ENCODE measurements at regions not wholly inside any gene's neighbourhood (a gene's known extent, or its start where the extent isn't known, plus 50 kb on each side); places are given as distances from the start of the nearest gene placed in this dataset.

GRCh38 chr10:78691301-78692030 lies 377.3 kb upstream of the ZMIZ1 start:
- DNase-seq (ENCODE audit: low spot score) (no peak), ATAC-seq (ENCODE audit: insufficient number of reproducible peaks, low FRiP score, low read depth) (no peak)
- Histone ChIP-seq H3K27me3 (replicated peaks; ENCODE audit: insufficient read depth) (no peaks in the 10 kb centered on the region), H3K27ac (no peak overlapping the region), H3K4me1 (ENCODE audit: control insufficient read depth in 1 of 2, low read depth in 2 of 2) (peaks cover 9 to 29% of the 10 kb centered on the region in 2 donors), H3K4me3 (no peak overlapping the region), H3K9me3 (no peaks in the 10 kb centered on the region), H3K36me3 (no peaks in the 10 kb centered on the region)
- TF ChIP-seq CTCF (IDR thresholded peaks at IDR 0.05), result no peak

GRCh38 chr10:78692071-78692470 lies 376.7 kb upstream of the ZMIZ1 start:
- Histone ChIP-seq H3K4me3 (no peak overlapping the region), H3K9me3 (no peaks in the 10 kb centered on the region), H3K36me3 (no peaks in the 10 kb centered on the region), H3K4me1 (ENCODE audit: control insufficient read depth in 1 of 2, low read depth in 2 of 2) (peaks cover 9 to 33% of the 10 kb centered on the region in 2 donors), H3K27me3 (replicated peaks; ENCODE audit: insufficient read depth) (no peaks in the 10 kb centered on the region), H3K27ac (no peak overlapping the region)
- ATAC-seq (ENCODE audit: insufficient number of reproducible peaks, low FRiP score, low read depth), result no peak
- TF ChIP-seq CTCF (IDR thresholded peaks at IDR 0.05), result no peak
- no peak for DNase-seq (ENCODE audit: low spot score)

GRCh38 chr10:78695846-78696245 lies 372.9 kb upstream of the ZMIZ1 start:
- no peak for TF ChIP-seq CTCF (IDR thresholded peaks at IDR 0.05)
- H3K27ac ChIP-seq, result no peak overlapping the region
- DNase-seq (ENCODE audit: low spot score), result no peak
- no peaks in the 10 kb centered on the region for H3K9me3 ChIP-seq
- ATAC-seq (ENCODE audit: insufficient number of reproducible peaks, low FRiP score, low read depth), result no peak
- H3K36me3 ChIP-seq, result no peaks in the 10 kb centered on the region
- no peaks in the 10 kb centered on the region for H3K27me3 ChIP-seq (replicated peaks; ENCODE audit: insufficient read depth)
- H3K4me3 ChIP-seq, result no peak overlapping the region
- H3K4me1 ChIP-seq (ENCODE audit: control insufficient read depth in 1 of 2, low read depth in 2 of 2), result peaks cover 0 to 14% of the 10 kb centered on the region in 2 donors

GRCh38 chr10:78696791-78697395 lies 371.9 kb upstream of the ZMIZ1 start:
- H3K9me3 ChIP-seq, result no peaks in the 10 kb centered on the region
- no peaks in the 10 kb centered on the region for H3K36me3 ChIP-seq
- H3K27me3 ChIP-seq (replicated peaks; ENCODE audit: insufficient read depth), result no peaks in the 10 kb centered on the region
- H3K4me1 ChIP-seq (ENCODE audit: control insufficient read depth in 1 of 2, low read depth in 2 of 2), result peaks cover 0 to 12% of the 10 kb centered on the region in 2 donors
- no peak for TF ChIP-seq CTCF (IDR thresholded peaks at IDR 0.05)
- ATAC-seq (ENCODE audit: insufficient number of reproducible peaks, low FRiP score, low read depth) (no peak), DNase-seq (ENCODE audit: low spot score) (no peak)
- H3K27ac ChIP-seq, result no peak overlapping the region
- no peak overlapping the region for H3K4me3 ChIP-seq

GRCh38 chr10:78699971-78700370 lies 368.8 kb upstream of the ZMIZ1 start:
- ATAC-seq (ENCODE audit: insufficient number of reproducible peaks, low FRiP score, low read depth), result peak; percentile 27

More at GRCh38 chr10:78699971-78700370, 368.8 kb upstream of the ZMIZ1 start:
- DNase-seq (ENCODE audit: low spot score), result no peak
- H3K4me3 ChIP-seq, result no peak overlapping the region
- no peaks in the 10 kb centered on the region for H3K9me3 ChIP-seq
- H3K36me3 ChIP-seq, result no peaks in the 10 kb centered on the region
- H3K4me1 ChIP-seq (ENCODE audit: control insufficient read depth in 1 of 2, low read depth in 2 of 2), result peaks cover 0 to 12% of the 10 kb centered on the region in 2 donors
- no peak overlapping the region for H3K27ac ChIP-seq
- no peak for TF ChIP-seq CTCF (IDR thresholded peaks at IDR 0.05)
- H3K27me3 ChIP-seq (replicated peaks; ENCODE audit: insufficient read depth), result no peaks in the 10 kb centered on the region

Data from thoracic aorta (tissue), 2 donors.